CD1c-positive myeloid dendritic cell (primary cell): ENCODE measurements at regions not wholly inside any gene's neighbourhood (a gene's known extent, or its start where the extent isn't known, plus 50 kb on each side); places are given as distances from the start of the nearest gene placed in this dataset.
A peak's percentile ranks its signal among the peaks of the same experiment; 100 is the strongest.
"Not testable (repeated sequence)": the region's sequence is repeated elsewhere in the genome, so short reads cannot be mapped to it uniquely, and the experiment has no call there.

Experiments used
- DNase-seq: peaks from one replicate; pipeline ENCODE4 v3.0.0-alpha.2; 2016; ENCODE audit errors: extremely low spot score

GRCh38 chr10:14425034-14425433, 94.3 kb upstream of the FRMD4A start:
- no peak for DNase-seq

GRCh38 chr10:14423111-14423744, 92.5 kb upstream of the FRMD4A start:
- DNase-seq, result no peak

GRCh38 chr10:14422431-14422830, 91.7 kb upstream of the FRMD4A start:
- no peak for DNase-seq

- DNase-seq, result no peak
These were observed 91.2 kb upstream of the FRMD4A start for GRCh38 chr10:14421941-14422340.

- DNase-seq, result not testable (repeated sequence)
These were observed 86.6 kb upstream of the FRMD4A start for GRCh38 chr10:14417336-14417735.

GRCh38 chr10:14416308-14416700, 85.6 kb upstream of the FRMD4A start:
- no peak for DNase-seq

GRCh38 chr10:14415676-14416307, 85.1 kb upstream of the FRMD4A start:
- DNase-seq, result no peak

GRCh38 chr10:14414901-14415300, 84.2 kb upstream of the FRMD4A start:
- no peak for DNase-seq

- DNase-seq, result no peak
These were observed 82.8 kb upstream of the FRMD4A start for GRCh38 chr10:14413523-14413922.

GRCh38 chr10:14412624-14413023, 81.9 kb upstream of the FRMD4A start:
- DNase-seq, result no peak

- DNase-seq, result no peak
These were observed 79.2 kb upstream of the FRMD4A start for GRCh38 chr10:14409856-14410458.

GRCh38 chr10:14409247-14409646, 78.5 kb upstream of the FRMD4A start:
- DNase-seq, result no peak

GRCh38 chr10:14408139-14408538, 77.4 kb upstream of the FRMD4A start:
- DNase-seq, result peak; percentile 2

GRCh38 chr10:14407567-14407966, 76.8 kb upstream of the FRMD4A start:
- DNase-seq, result no peak

GRCh38 chr10:14405076-14406065, 74.6 kb upstream of the FRMD4A start:
- DNase-seq, result no peak

GRCh38 chr10:14403881-14404623, 73.3 kb upstream of the FRMD4A start:
- no peak for DNase-seq

- DNase-seq, result no peak
These were observed 72.6 kb upstream of the FRMD4A start for GRCh38 chr10:14403359-14403758.

- DNase-seq, result no peak
These were observed 68.9 kb upstream of the FRMD4A start for GRCh38 chr10:14399641-14400040.

- no peak for DNase-seq
These were observed 66.3 kb upstream of the FRMD4A start for GRCh38 chr10:14397066-14397465.

- no peak for DNase-seq
These were observed 65.8 kb upstream of the FRMD4A start for GRCh38 chr10:14396411-14397048.

GRCh38 chr10:14394179-14394578, 63.5 kb upstream of the FRMD4A start:
- DNase-seq, result no peak
